OCI-LY3 (cell line): ENCODE measurements at regions not wholly inside any gene's neighbourhood (a gene's known extent, or its start where the extent isn't known, plus 50 kb on each side); places are given as distances from the start of the nearest gene placed in this dataset.

Source experiments
- H2AFZ ChIP-seq: fragments of 200-600, 300-600 bp; shearing (Covaris generic); 2 replicates; pipeline ENCODE4 v1.6.0; 2014; ENCODE audit warnings: antibody characterized with exemption, low read depth, low read length
- H3K27ac ChIP-seq: fragments of 200-600, 300-600 bp; sonication (generic); 2 replicates; pipeline ENCODE4 v1.5.1; 2014; ENCODE audit warnings: mild to moderate bottlenecking, low read length, moderate library complexity, mixed read lengths
- H3K27me3 ChIP-seq: fragments of 200-600, 300-600 bp; sonication (generic); 2 replicates; pipeline ENCODE4 v1.6.1; 2014; ENCODE audit warnings: low read depth, low read length, mixed read lengths
- H3K36me3 ChIP-seq: fragments of 200-600, 300-600 bp; sonication (generic); replicated peaks from 2 replicates; pipeline ENCODE3; 2014; ENCODE audit warnings: low read depth, low read length, mixed read lengths
- H3K4me1 ChIP-seq: fragments of 300-600, 200-600 bp; sonication (generic); 2 replicates; pipeline ENCODE4 v1.6.1; 2014; ENCODE audit warnings: low read length, mixed read lengths
- H3K4me2 ChIP-seq: fragments of 200-600, 300-600 bp; sonication (generic); 2 replicates; pipeline ENCODE4 v1.6.1; 2014; ENCODE audit warnings: low read length, mixed read lengths
- H3K4me3 ChIP-seq: fragments of 300-600, 200-600 bp; sonication (generic); 2 replicates; pipeline ENCODE4 v1.5.1; 2014; ENCODE audit warnings: antibody characterized with exemption, mild to moderate bottlenecking, low read length, moderate library complexity
- H3K79me2 ChIP-seq: fragments of 300-600, 200-600 bp; shearing (Covaris generic); 2 replicates; pipeline ENCODE4 v1.6.1; 2014; ENCODE audit warnings: mild to moderate bottlenecking, low read length, mixed read lengths
- H3K9ac ChIP-seq: fragments of 300-600, 200-600 bp; shearing (Covaris generic); 2 replicates; pipeline ENCODE4 v1.6.0; 2014; ENCODE audit warnings: mild to moderate bottlenecking, low read length, moderate library complexity
- H3K9me3 ChIP-seq: fragments of 200-600, 300-600 bp; shearing (Covaris generic); 2 replicates; pipeline ENCODE4 v1.6.1; 2014; ENCODE audit warnings: low read length, mixed read lengths; ENCODE audit not compliant: insufficient read depth
- H4K20me1 ChIP-seq: fragments of 200-600, 300-600 bp; sonication (generic); 2 replicates; pipeline ENCODE4 v1.6.1; 2016; ENCODE audit warnings: low read length, mixed read lengths; ENCODE audit not compliant: insufficient read depth
- EZH2phosphoT487 ChIP-seq: fragments of 200-600 bp; shearing (Covaris generic); IDR thresholded peaks from 2 replicates; pipeline ENCODE4 v1.6.1; 2018; ENCODE audit warnings: antibody characterized with exemption, mixed run types, low read depth
- TF ChIP-seq, protein P1 (sequence below): fragments of 200-600, 300-600 bp; sonication (generic); IDR thresholded peaks from 2 replicates; pipeline ENCODE4 v1.5.1; 2014; ENCODE audit warnings: antibody characterized with exemption, low read length, low read depth

GRCh38 chr3:65251375-65251774, 563.6 kb upstream of the ADAMTS9 start:
- H3K79me2 ChIP-seq, result no peaks in the 10 kb centered on the region
- no peak for TF ChIP-seq EZH2phosphoT487
- TF ChIP-seq, protein P1, sequence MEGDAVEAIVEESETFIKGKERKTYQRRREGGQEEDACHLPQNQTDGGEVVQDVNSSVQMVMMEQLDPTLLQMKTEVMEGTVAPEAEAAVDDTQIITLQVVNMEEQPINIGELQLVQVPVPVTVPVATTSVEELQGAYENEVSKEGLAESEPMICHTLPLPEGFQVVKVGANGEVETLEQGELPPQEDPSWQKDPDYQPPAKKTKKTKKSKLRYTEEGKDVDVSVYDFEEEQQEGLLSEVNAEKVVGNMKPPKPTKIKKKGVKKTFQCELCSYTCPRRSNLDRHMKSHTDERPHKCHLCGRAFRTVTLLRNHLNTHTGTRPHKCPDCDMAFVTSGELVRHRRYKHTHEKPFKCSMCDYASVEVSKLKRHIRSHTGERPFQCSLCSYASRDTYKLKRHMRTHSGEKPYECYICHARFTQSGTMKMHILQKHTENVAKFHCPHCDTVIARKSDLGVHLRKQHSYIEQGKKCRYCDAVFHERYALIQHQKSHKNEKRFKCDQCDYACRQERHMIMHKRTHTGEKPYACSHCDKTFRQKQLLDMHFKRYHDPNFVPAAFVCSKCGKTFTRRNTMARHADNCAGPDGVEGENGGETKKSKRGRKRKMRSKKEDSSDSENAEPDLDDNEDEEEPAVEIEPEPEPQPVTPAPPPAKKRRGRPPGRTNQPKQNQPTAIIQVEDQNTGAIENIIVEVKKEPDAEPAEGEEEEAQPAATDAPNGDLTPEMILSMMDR, result no peak
- peaks cover 20% of the 10 kb centered on the region for H3K4me1 ChIP-seq
- H4K20me1 ChIP-seq, result no peaks in the 10 kb centered on the region
- H2AFZ ChIP-seq, result no peak overlapping the region
- H3K4me2 ChIP-seq, result peak overlapping the region; percentile 51
- no peaks in the 10 kb centered on the region for H3K9me3 ChIP-seq
- H3K4me3 ChIP-seq, result no peak overlapping the region
- no peak overlapping the region for H3K9ac ChIP-seq
- peak overlapping the region; percentile 40 for H3K27ac ChIP-seq
- peaks cover 4% of the 10 kb centered on the region; the same call in 1 of the 2 replicates for H3K27me3 ChIP-seq
- H3K36me3 ChIP-seq, result no peaks in the 10 kb centered on the region

GRCh38 chr3:65246561-65246960, 558.8 kb upstream of the ADAMTS9 start:
- Histone ChIP-seq H3K4me1 (peaks cover 10% of the 10 kb centered on the region), H4K20me1 (no peaks in the 10 kb centered on the region), H3K36me3 (no peaks in the 10 kb centered on the region), H2AFZ (no peak overlapping the region), H3K27me3 (peaks cover 5% of the 10 kb centered on the region; the same call in 1 of the 2 replicates), H3K9me3 (no peaks in the 10 kb centered on the region), H3K4me2 (no peak overlapping the region), H3K4me3 (no peak overlapping the region), H3K9ac (no peak overlapping the region), H3K27ac (no peak overlapping the region), H3K79me2 (no peaks in the 10 kb centered on the region)
- TF ChIP-seq, protein P1, result no peak
- no peak for TF ChIP-seq EZH2phosphoT487

- Histone ChIP-seq H2AFZ (no peak overlapping the region), H3K4me3 (no peak overlapping the region), H3K27me3 (peaks cover 5% of the 10 kb centered on the region; the same call in 1 of the 2 replicates), H3K9ac (no peak overlapping the region), H3K4me1 (no peaks in the 10 kb centered on the region), H3K79me2 (no peaks in the 10 kb centered on the region), H3K27ac (no peak overlapping the region), H4K20me1 (no peaks in the 10 kb centered on the region), H3K9me3 (no peaks in the 10 kb centered on the region), H3K36me3 (no peaks in the 10 kb centered on the region), H3K4me2 (no peak overlapping the region)
- TF ChIP-seq, protein P1, result peak; percentile 43
- TF ChIP-seq EZH2phosphoT487, result no peak
These were observed 557.6 kb upstream of the ADAMTS9 start for GRCh38 chr3:65245133-65246063.

DNA sequence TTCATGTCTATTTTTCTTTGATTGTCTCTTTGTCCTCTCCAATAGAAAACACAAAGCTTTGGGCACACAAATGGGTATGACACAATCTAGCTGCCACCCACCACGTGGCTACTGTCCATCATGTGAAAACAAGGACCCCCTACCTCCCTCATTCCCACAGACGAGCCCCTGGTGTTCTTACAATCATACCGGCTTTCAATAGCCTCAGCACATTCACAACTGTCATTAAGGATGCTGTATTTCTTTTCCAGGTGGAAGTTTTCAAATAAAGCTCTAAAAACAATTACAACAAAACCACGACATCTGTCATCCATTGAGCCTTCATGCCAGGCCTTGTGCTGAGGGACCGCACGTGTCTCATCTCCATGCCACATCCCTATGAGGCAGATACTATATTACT, 552.6 kb upstream of the ADAMTS9 start:
- no peak for TF ChIP-seq EZH2phosphoT487
- TF ChIP-seq, protein P1, result no peak

More for the DNA sequence above, 552.6 kb upstream of the ADAMTS9 start:
- Histone ChIP-seq H3K79me2 (no peaks in the 10 kb centered on the region), H3K27ac (no peak overlapping the region), H3K36me3 (no peaks in the 10 kb centered on the region), H3K9me3 (no peaks in the 10 kb centered on the region), H3K9ac (no peak overlapping the region), H3K4me2 (no peak overlapping the region), H4K20me1 (no peaks in the 10 kb centered on the region), H3K27me3 (no peaks in the 10 kb centered on the region), H3K4me3 (no peak overlapping the region), H2AFZ (no peak overlapping the region), H3K4me1 (no peaks in the 10 kb centered on the region)
